Gastroesophageal sphincter (tissue), 3 donors: ENCODE measurements at regions not wholly inside any gene's neighbourhood (a gene's known extent, or its start where the extent isn't known, plus 50 kb on each side); places are given as distances from the start of the nearest gene placed in this dataset.

Experiments
- EP300 ChIP-seq: sonication (generic); formaldehyde crosslinking; IDR thresholded peaks from one replicate; pipeline ENCODE4 v1.6.1; 2017; ENCODE audit warnings: antibody characterized with exemption, mild to moderate bottlenecking
- POLR2A ChIP-seq, 2 donors: fragments of 450-650 bp; IDR thresholded peaks; one replicate each; pipeline ENCODE4 v1.6.1; 2017; ENCODE audit warnings: antibody characterized with exemption in 2 of 2, mild to moderate bottlenecking in 2 of 2, moderate library complexity in 1 of 2
- POLR2AphosphoS5 ChIP-seq: sonication (generic); formaldehyde crosslinking; IDR thresholded peaks from one replicate; pipeline ENCODE4 v1.6.1; 2017; ENCODE audit warnings: antibody characterized with exemption
- TF ChIP-seq, protein P1 (sequence below), 4 experiments: fragments of 200-600 bp in 2 of 4; fragments of 450-650 bp in 2 of 4; sonication (generic) in 1 of 4; IDR thresholded peaks; one replicate each; pipeline ENCODE4 v1.5.1; 2017 to 2019; ENCODE audit warnings: antibody characterized with exemption in 4 of 4, mild to moderate bottlenecking in 2 of 4, moderate library complexity in 2 of 4

DNA sequence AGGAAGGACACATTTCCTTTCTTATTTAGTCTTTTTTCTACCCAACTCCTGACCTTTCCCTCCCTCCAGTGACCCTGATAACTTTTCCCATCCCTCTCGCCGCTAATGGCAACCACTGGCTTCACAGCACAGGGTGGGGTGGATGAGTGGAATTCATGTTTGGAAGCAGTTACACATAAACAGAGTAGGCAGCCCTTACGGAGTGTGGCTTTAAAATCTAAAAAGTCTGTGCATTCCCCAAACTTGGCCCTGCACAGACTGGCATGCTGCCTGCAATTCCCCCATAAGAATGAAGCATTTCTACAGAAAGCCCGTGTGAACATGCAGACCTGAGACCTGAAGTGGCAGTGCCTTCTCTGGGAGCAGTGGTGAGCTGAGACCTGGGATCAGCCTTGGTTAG, 196.7 kb upstream of the ADRA1D start:
- TF ChIP-seq, protein P1, sequence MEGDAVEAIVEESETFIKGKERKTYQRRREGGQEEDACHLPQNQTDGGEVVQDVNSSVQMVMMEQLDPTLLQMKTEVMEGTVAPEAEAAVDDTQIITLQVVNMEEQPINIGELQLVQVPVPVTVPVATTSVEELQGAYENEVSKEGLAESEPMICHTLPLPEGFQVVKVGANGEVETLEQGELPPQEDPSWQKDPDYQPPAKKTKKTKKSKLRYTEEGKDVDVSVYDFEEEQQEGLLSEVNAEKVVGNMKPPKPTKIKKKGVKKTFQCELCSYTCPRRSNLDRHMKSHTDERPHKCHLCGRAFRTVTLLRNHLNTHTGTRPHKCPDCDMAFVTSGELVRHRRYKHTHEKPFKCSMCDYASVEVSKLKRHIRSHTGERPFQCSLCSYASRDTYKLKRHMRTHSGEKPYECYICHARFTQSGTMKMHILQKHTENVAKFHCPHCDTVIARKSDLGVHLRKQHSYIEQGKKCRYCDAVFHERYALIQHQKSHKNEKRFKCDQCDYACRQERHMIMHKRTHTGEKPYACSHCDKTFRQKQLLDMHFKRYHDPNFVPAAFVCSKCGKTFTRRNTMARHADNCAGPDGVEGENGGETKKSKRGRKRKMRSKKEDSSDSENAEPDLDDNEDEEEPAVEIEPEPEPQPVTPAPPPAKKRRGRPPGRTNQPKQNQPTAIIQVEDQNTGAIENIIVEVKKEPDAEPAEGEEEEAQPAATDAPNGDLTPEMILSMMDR (IDR thresholded peaks at IDR 0.05) = no peak
- TF ChIP-seq POLR2A (IDR thresholded peaks at IDR 0.05) (no peak), POLR2AphosphoS5 (no peak), EP300 (no peak)
